ENCODE measurements at regions not wholly inside any gene's neighbourhood (a gene's known extent, or its start where the extent isn't known, plus 50 kb on each side); places are given as distances from the start of the nearest gene placed in this dataset.

DNA sequence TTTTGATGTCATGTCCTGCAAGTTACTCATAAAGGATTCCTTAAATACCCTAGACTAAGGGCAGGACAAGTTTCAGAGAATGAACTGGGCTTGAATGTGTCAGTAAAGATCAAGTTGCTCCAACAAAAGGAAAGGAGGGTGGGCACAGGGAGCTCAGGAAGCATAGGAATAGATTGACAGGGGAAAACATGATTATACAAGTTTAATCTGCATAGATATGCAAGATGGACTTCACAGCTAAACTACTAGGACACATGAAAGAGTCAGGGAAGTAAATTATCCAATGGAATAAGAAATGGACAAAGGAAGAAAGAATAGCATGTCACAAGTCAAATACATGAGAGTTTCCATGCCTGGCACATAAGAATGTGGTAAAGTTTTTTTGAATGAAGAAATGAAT is 203.9 kb upstream of the SAMSN1 start:
- H4K20me1 ChIP-seq (ENCODE audit: control insufficient read depth, insufficient read depth): no peaks in the 10 kb centered on the region
- TF ChIP-seq ZNF24 (IDR thresholded peaks at IDR 0.05): no peak
- no peak for TF ChIP-seq TCF7 (IDR thresholded peaks at IDR 0.05; ENCODE audit: borderline replicate concordance)
- TF ChIP-seq CBX5 (IDR thresholded peaks at IDR 0.05; ENCODE audit: low read depth): no peak
- TF ChIP-seq BHLHE40 (IDR thresholded peaks at IDR 0.05; ENCODE audit: borderline replicate concordance in 1 of 2, low read depth in 2 of 2, low read length in 1 of 2): no peak
- TF ChIP-seq PML (IDR thresholded peaks at IDR 0.05; ENCODE audit: low read length): no peak
- no peak for TF ChIP-seq NFYA (IDR thresholded peaks at IDR 0.05; ENCODE audit: borderline replicate concordance, low read depth, low read length)
- no peak overlapping the region for H3K4me3 ChIP-seq
- ChIA-PET POLR2A (no interaction called here), RAD21 (ENCODE audit: unreplicated experiment) (no interaction called here), CTCF (no interaction called here), SMC1A (ENCODE audit: uncharacterized antibody, unreplicated experiment) (interaction anchor here (1.1 kb wide), 1 partner anchor 24 kb away, joined by 3 read pairs; no protein-coding TSS in a partner anchor)
- H3K9ac ChIP-seq (ENCODE audit: control insufficient read depth, insufficient read depth, low read length): no peak overlapping the region
- in situ Hi-C loops (cut with MboI): no loop called here
- intact Hi-C loops (cut with micrococcal nuclease; ENCODE audit: unreplicated experiment): no loop called here
- H3K27me3 ChIP-seq (replicated peaks in 1 of 2; ENCODE audit: control insufficient read depth in 2 of 2, insufficient read depth in 2 of 2, low read length in 1 of 2): no peaks in the 10 kb centered on the region
- FAIRE-seq (no peak), DNase-seq (ENCODE audit: low read depth, low spot score) (no peak), ATAC-seq (no peak)
- BruUV-seq (replicated peaks): no TSS peak
- H3K36me3 ChIP-seq (ENCODE audit: control insufficient read depth in 2 of 2, insufficient read depth in 2 of 2, low read length in 1 of 2): no peaks in the 10 kb centered on the region
- no peaks in the 10 kb centered on the region for H3K79me2 ChIP-seq (ENCODE audit: control insufficient read depth, insufficient read depth, low read length)
- H3K9me3 ChIP-seq (replicated peaks; ENCODE audit: control insufficient read depth, insufficient read depth, low read length): no peaks in the 10 kb centered on the region; the same call in 2 of the 3 replicates
- no peak overlapping the region for H2AFZ ChIP-seq (ENCODE audit: control insufficient read depth, low read depth, low read length)
- 0 out of 2 replicates have a peak, but pooled peaks cover 3% of the 10 kb centered on the region for H3K4me1 ChIP-seq (ENCODE audit: control insufficient read depth, insufficient read depth, low read length)
- H3K4me2 ChIP-seq (ENCODE audit: control insufficient read depth, insufficient read depth): no peak overlapping the region
- no peak overlapping the region for H3K27ac ChIP-seq (ENCODE audit: control insufficient read depth, insufficient read depth)

GRCh38 chr21:14748662-14749061 is 202.5 kb upstream of the SAMSN1 start:
- no peak for FAIRE-seq
- H2AFZ ChIP-seq (ENCODE audit: control insufficient read depth, low read depth, low read length): no peak overlapping the region
- BruUV-seq (replicated peaks): no TSS peak
- intact Hi-C loops (cut with micrococcal nuclease; ENCODE audit: unreplicated experiment): no loop called here
- H3K9ac ChIP-seq (ENCODE audit: control insufficient read depth, insufficient read depth, low read length): no peak overlapping the region
- H3K36me3 ChIP-seq (ENCODE audit: control insufficient read depth in 2 of 2, insufficient read depth in 2 of 2, low read length in 1 of 2): no peaks in the 10 kb centered on the region
- no peaks in the 10 kb centered on the region for H3K79me2 ChIP-seq (ENCODE audit: control insufficient read depth, insufficient read depth, low read length)
- no peaks in the 10 kb centered on the region; the same call in 2 of the 3 replicates for H3K9me3 ChIP-seq (replicated peaks; ENCODE audit: control insufficient read depth, insufficient read depth, low read length)
- no peak overlapping the region for H3K27ac ChIP-seq (ENCODE audit: control insufficient read depth, insufficient read depth)
- no peak overlapping the region for H3K4me2 ChIP-seq (ENCODE audit: control insufficient read depth, insufficient read depth)
- in situ Hi-C loops (cut with MboI): no loop called here
- 64% methylated on average over 2 of the region's 2 CpGs for WGBS (ENCODE audit: insufficient coverage, insufficient replicate concordance, low lambda C conversion rate, missing lambda C conversion rate)
- no peak overlapping the region for H3K4me3 ChIP-seq
- H3K27me3 ChIP-seq (replicated peaks in 1 of 2; ENCODE audit: control insufficient read depth in 2 of 2, insufficient read depth in 2 of 2, low read length in 1 of 2): no peaks in the 10 kb centered on the region
- ChIA-PET CTCF (interaction anchor here (1.0 to 1.9 kb wide), 2 partner anchors 11 to 19 kb away, joined by 3 to 6 read pairs; no protein-coding TSS in a partner anchor), SMC1A (ENCODE audit: uncharacterized antibody, unreplicated experiment) (interaction anchor here (0.8 to 1.6 kb wide), 4 partner anchors 11 to 366 kb away, joined by 3 to 6 read pairs (median 4); partner anchors contain the start of gene HSPA13), RAD21 (ENCODE audit: unreplicated experiment) (no interaction called here), POLR2A (no interaction called here)
- ATAC-seq: no peak
- H3K4me1 ChIP-seq (ENCODE audit: control insufficient read depth, insufficient read depth, low read length): 0 out of 2 replicates have a peak, but pooled peaks cover under 1% of the 10 kb centered on the region
- no peak for DNase-seq (ENCODE audit: low read depth, low spot score)
- H4K20me1 ChIP-seq (ENCODE audit: control insufficient read depth, insufficient read depth): no peaks in the 10 kb centered on the region
- TF ChIP-seq RBBP5 (conservative IDR thresholded peaks at IDR 0.05) (no peak), PAX5 (IDR thresholded peaks at IDR 0.05; ENCODE audit: borderline replicate concordance, low read depth, low read length) (no peak), JUNB (IDR thresholded peaks at IDR 0.05) (no peak), RAD21 (IDR thresholded peaks at IDR 0.05; ENCODE audit: insufficient read depth, low read depth, low read length) (no peak), SP1 (IDR thresholded peaks at IDR 0.05; ENCODE audit: low read depth, low read length) (no peak), REST (IDR thresholded peaks at IDR 0.05; ENCODE audit: low read depth, low read length) (no peak), ZBED1 (IDR thresholded peaks at IDR 0.05; ENCODE audit: borderline replicate concordance) (no peak), POU2F2 (IDR thresholded peaks at IDR 0.05; ENCODE audit: borderline replicate concordance, low read depth, low read length) (no peak), SMAD5 (IDR thresholded peaks at IDR 0.05; ENCODE audit: low read depth) (no peak)
- TF ChIP-seq, protein P1, sequence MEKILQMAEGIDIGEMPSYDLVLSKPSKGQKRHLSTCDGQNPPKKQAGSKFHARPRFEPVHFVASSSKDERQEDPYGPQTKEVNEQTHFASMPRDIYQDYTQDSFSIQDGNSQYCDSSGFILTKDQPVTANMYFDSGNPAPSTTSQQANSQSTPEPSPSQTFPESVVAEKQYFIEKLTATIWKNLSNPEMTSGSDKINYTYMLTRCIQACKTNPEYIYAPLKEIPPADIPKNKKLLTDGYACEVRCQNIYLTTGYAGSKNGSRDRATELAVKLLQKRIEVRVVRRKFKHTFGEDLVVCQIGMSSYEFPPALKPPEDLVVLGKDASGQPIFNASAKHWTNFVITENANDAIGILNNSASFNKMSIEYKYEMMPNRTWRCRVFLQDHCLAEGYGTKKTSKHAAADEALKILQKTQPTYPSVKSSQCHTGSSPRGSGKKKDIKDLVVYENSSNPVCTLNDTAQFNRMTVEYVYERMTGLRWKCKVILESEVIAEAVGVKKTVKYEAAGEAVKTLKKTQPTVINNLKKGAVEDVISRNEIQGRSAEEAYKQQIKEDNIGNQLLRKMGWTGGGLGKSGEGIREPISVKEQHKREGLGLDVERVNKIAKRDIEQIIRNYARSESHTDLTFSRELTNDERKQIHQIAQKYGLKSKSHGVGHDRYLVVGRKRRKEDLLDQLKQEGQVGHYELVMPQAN (conservative IDR thresholded peaks at IDR 0.05): no peak
